A673 (cell line): ENCODE measurements at regions not wholly inside any gene's neighbourhood (a gene's known extent, or its start where the extent isn't known, plus 50 kb on each side); places are given as distances from the start of the nearest gene placed in this dataset.

Experiments used
- EZH2 ChIP-seq: fragments of 200-600 bp; sonication (generic); IDR thresholded peaks from 2 replicates; pipeline ENCODE4 v1.6.1; 2017; ENCODE audit warnings: borderline replicate concordance, low read depth, mild to moderate bottlenecking, mixed read lengths, antibody characterized with exemption, low read length; ENCODE audit not compliant: poor library complexity, severe bottlenecking
- TF ChIP-seq, protein P1 (sequence below): fragments of 300-800, 200-600 bp; sonication (generic); conservative IDR thresholded peaks from 2 replicates; pipeline ENCODE4 v1.5.1; 2017; ENCODE audit warnings: low read depth, mild to moderate bottlenecking, antibody characterized with exemption, low read length, moderate library complexity, mixed read lengths

DNA sequence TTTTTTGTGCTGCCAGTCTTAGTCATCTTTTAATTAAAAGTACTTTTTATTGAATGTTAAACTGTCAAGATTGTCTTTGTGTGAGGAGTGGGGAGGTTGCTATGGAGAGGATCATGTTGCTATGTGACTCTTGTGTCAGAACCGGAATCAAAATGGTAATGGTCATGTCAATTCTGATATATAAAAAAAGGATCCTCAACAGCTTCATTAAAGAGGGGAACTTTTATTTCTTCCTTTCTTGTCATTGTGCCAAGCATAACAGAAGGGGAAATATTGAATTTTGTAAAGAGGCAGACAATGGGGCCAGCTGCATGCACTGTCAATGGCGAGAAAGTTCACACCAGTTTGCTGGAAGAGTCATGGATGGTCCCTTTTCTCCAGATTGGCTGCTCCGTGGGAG lies 564.8 kb downstream of the VRK1 start:
- TF ChIP-seq EZH2: no peak
- TF ChIP-seq, protein P1, sequence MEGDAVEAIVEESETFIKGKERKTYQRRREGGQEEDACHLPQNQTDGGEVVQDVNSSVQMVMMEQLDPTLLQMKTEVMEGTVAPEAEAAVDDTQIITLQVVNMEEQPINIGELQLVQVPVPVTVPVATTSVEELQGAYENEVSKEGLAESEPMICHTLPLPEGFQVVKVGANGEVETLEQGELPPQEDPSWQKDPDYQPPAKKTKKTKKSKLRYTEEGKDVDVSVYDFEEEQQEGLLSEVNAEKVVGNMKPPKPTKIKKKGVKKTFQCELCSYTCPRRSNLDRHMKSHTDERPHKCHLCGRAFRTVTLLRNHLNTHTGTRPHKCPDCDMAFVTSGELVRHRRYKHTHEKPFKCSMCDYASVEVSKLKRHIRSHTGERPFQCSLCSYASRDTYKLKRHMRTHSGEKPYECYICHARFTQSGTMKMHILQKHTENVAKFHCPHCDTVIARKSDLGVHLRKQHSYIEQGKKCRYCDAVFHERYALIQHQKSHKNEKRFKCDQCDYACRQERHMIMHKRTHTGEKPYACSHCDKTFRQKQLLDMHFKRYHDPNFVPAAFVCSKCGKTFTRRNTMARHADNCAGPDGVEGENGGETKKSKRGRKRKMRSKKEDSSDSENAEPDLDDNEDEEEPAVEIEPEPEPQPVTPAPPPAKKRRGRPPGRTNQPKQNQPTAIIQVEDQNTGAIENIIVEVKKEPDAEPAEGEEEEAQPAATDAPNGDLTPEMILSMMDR: no peak
